Left ventricle myocardium inferior (tissue), 1 donor: ENCODE measurements at regions not wholly inside any gene's neighbourhood (a gene's known extent, or its start where the extent isn't known, plus 50 kb on each side); places are given as distances from the start of the nearest gene placed in this dataset.
A peak's percentile ranks its signal among the peaks of the same experiment; 100 is the strongest.

Experiments used
- DNase-seq: peaks from one replicate; pipeline ENCODE4 v3.0.0-alpha.2; 2020
- H3K27ac ChIP-seq: fragments of 200-600 bp; replicated peaks from 2 replicates; pipeline ENCODE4 v1.8.0; 2021
- H3K27me3 ChIP-seq: fragments of 200-600 bp; 2 replicates; pipeline ENCODE4 v1.8.0; 2021; ENCODE audit warnings: low read depth
- H3K36me3 ChIP-seq: fragments of 200-600 bp; 2 replicates; pipeline ENCODE4 v1.8.0; 2021
- H3K4me1 ChIP-seq: fragments of 200-600 bp; 2 replicates; pipeline ENCODE4 v1.8.0; 2021
- H3K4me3 ChIP-seq: fragments of 200-600 bp; 2 replicates; pipeline ENCODE4 v1.8.0; 2021; ENCODE audit warnings: mild to moderate bottlenecking, moderate library complexity
- H3K9me3 ChIP-seq: fragments of 200-600 bp; replicated peaks from 2 replicates; pipeline ENCODE4 v1.8.0; 2021
- intact Hi-C: fragments of 100-400 bp; cut with micrococcal nuclease; formaldehyde crosslinking; loops from one replicate; pipeline ENCODE4 v1.11.0; 2022
- TF ChIP-seq, protein P1 (sequence below): fragments of 200-600 bp; IDR thresholded peaks from 2 replicates; pipeline ENCODE4 v1.8.0; 2021; ENCODE audit warnings: antibody characterized with exemption, mild to moderate bottlenecking, borderline replicate concordance
- donor health status: DM: no; HTN: yes; CAD: no; lungs with severe emphysema.

DNA sequence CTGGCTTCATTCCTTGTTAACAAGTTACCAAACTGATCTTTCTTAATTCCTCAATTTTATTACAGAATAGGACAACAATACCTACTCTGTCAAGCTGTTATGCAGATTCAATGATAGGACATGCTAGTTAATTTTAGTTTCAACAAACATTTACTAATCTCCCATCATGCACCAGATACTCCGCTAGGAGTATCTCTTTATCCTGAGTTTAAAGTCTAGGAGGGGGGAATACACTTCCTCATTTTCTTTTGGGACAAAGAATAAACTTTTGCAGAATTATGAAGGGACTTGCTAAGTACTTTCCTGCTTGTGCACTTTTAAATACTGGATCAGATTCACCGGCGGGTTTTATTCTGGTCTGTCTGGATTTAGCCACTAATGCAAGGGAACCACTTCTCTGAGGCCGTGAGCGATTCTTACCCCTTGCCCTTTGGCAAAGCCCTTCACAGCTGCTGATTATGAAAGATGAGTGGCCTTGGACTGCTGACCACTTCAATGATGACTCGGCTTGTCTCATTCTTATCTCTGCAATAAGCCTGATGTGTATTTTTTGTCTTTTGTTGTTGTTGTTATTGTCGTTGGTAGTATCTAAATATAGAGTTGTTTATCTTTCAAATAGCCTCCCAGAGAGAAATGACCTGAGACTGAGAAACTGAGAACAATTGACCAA lies 73.9 kb downstream of the RMI1 start:
- Histone ChIP-seq H3K36me3 (no peaks in the 10 kb centered on the region), H3K4me3 (no peak overlapping the region), H3K27me3 (no peaks in the 10 kb centered on the region), H3K9me3 (no peaks in the 10 kb centered on the region), H3K27ac (no peak overlapping the region), H3K4me1 (peaks cover 15% of the 10 kb centered on the region)
- intact Hi-C loops = no loop called here
- DNase-seq = no peak
- TF ChIP-seq, protein P1, sequence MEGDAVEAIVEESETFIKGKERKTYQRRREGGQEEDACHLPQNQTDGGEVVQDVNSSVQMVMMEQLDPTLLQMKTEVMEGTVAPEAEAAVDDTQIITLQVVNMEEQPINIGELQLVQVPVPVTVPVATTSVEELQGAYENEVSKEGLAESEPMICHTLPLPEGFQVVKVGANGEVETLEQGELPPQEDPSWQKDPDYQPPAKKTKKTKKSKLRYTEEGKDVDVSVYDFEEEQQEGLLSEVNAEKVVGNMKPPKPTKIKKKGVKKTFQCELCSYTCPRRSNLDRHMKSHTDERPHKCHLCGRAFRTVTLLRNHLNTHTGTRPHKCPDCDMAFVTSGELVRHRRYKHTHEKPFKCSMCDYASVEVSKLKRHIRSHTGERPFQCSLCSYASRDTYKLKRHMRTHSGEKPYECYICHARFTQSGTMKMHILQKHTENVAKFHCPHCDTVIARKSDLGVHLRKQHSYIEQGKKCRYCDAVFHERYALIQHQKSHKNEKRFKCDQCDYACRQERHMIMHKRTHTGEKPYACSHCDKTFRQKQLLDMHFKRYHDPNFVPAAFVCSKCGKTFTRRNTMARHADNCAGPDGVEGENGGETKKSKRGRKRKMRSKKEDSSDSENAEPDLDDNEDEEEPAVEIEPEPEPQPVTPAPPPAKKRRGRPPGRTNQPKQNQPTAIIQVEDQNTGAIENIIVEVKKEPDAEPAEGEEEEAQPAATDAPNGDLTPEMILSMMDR = no peak

DNA sequence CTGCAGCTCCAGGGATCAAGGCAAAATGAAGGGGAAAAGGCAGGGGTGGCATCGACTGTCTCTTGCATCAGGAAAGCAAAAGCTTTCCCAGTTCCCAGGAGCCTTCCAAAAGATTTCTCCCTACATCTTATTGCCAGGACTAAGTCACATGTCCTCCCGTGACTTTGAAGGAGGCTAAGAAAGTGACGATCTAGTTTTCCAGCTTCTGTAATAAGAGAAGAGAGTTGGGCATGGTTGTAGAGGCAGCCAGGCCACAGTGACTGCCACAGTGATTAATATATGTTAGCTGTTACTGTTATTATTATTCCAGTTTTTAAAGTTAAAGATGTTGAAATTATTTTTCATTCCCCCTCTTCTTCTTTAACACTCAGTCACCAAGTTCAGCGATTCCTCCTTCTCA lies 77.1 kb downstream of the RMI1 start:
- H3K9me3 ChIP-seq = peaks cover 4% of the 10 kb centered on the region
- intact Hi-C loops = no loop called here
- TF ChIP-seq, protein P1 = no peak

DNA sequence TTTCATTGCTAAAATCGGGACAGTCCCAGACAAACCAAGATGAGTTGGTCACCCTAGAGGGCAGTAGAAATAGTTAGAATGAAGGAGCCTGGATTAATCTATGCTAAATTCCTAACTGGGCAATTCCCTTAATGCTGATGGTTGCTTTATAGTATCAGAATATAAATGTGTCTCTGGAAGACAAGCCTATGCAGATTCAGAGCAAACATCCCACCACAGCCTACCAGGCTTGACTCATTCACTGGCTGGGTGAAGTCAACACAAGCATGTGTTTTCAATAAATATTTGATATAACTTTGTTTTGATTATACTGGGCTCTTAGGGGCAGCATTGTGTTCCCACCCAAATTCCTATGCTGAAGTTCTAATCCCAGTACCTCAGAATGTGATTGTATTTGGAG lies 79.3 kb downstream of the RMI1 start:
- no peak for DNase-seq
- Histone ChIP-seq H3K9me3 (peaks cover 4% of the 10 kb centered on the region), H3K4me3 (no peak overlapping the region), H3K27me3 (no peaks in the 10 kb centered on the region), H3K4me1 (peaks cover 25% of the 10 kb centered on the region), H3K36me3 (no peaks in the 10 kb centered on the region), H3K27ac (no peak overlapping the region)
- TF ChIP-seq, protein P1 = no peak
- intact Hi-C loops = no loop called here

More for the DNA sequence above, 77.1 kb downstream of the RMI1 start:
- H3K27me3 ChIP-seq = no peaks in the 10 kb centered on the region
- H3K4me3 ChIP-seq = no peak overlapping the region
- DNase-seq = no peak
- peaks cover 29% of the 10 kb centered on the region for H3K4me1 ChIP-seq
- H3K36me3 ChIP-seq = no peaks in the 10 kb centered on the region
- no peak overlapping the region for H3K27ac ChIP-seq

DNA sequence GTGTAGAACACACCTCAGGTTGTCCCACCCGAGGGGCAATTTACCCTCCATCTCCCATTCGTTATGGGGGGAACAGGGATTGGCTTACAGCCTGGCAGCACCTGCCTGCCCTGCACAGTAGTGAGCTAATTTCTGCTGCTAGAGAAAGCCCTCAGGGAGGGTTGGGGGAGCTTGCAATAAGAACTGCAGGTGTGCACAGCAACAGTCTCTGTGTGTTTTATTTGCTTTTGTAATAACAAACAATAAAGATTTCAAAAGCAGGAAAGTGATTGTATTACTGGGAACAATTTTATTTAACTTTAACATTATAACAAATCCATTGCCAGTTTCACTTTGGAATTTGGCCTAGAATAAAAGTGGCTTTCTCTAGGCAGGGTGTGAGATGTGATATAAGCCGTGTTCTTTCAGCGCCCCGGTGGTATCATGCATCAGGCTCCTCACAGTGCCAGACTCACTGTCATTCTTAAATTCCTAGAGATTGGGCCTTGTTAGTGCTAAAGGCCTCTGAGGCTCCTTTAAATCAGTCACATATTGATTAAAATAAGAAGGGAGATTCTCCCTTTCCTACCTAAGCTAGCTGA lies 81.1 kb downstream of the RMI1 start:
- Histone ChIP-seq H3K4me1 (peaks cover 14% of the 10 kb centered on the region), H3K27me3 (no peaks in the 10 kb centered on the region), H3K4me3 (no peak overlapping the region), H3K27ac (peak overlapping the region; percentile 84), H3K9me3 (peaks cover 4% of the 10 kb centered on the region), H3K36me3 (no peaks in the 10 kb centered on the region)
- DNase-seq = no peak
- TF ChIP-seq, protein P1 = no peak
- intact Hi-C loops = no loop called here

DNA sequence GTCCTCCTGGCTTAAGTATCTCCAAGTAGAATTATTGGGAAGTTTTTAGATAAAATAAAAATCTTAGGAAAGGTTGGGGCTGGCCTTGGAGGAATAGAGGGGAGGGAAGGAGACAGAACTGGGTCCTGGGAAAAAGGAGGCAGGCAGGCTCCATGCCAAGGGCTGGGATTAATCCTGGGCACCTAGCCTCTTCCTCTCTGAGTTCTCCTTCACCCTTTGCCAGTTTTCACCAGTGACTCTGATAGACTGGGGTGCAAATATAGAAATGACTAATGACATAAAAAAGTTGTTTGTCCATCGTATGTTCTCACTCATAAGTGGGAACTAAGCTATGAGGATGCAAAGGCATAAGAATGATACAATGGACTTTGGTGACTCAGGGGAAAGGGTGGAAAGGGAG lies 81.9 kb downstream of the RMI1 start:
- peaks cover 4% of the 10 kb centered on the region for H3K9me3 ChIP-seq
- peak overlapping the region; percentile 84 for H3K27ac ChIP-seq
- H3K27me3 ChIP-seq = no peaks in the 10 kb centered on the region
- no peaks in the 10 kb centered on the region for H3K36me3 ChIP-seq
- peak; percentile 64 for DNase-seq
- intact Hi-C loops = no loop called here
- peaks cover 14% of the 10 kb centered on the region for H3K4me1 ChIP-seq
- TF ChIP-seq, protein P1 = no peak
- H3K4me3 ChIP-seq = no peak overlapping the region
